Keratinocyte (primary cell): ENCODE measurements at regions not wholly inside any gene's neighbourhood (a gene's known extent, or its start where the extent isn't known, plus 50 kb on each side); places are given as distances from the start of the nearest gene placed in this dataset.

ENCODE experiments used
- DNase-seq: peaks from one replicate; pipeline ENCODE4 v3.0.0-alpha.2; 2011; ENCODE audit warnings: low read depth, missing footprints, low spot score
- FAIRE-seq: peaks from 2 replicates; lab custom pipeline; 2011; peaks lifted over from hg19 to GRCh38; lab: Jason Lieb, UNC
- H2AFZ ChIP-seq: 2 replicates; pipeline ENCODE4 v1.6.0; 2012; ENCODE audit warnings: low read length, control low read depth, inconsistent platforms; ENCODE audit not compliant: control insufficient read depth
- H3K27ac ChIP-seq: 2 replicates; pipeline ENCODE4 v1.5.1; 2011; ENCODE audit warnings: low read length; ENCODE audit not compliant: control insufficient read depth, insufficient read depth
- H3K27me3 ChIP-seq: 3 replicates; pipeline ENCODE4 v1.6.0; 2011; ENCODE audit warnings: low read length; ENCODE audit not compliant: control insufficient read depth, insufficient read depth; ENCODE audit errors: extremely low read depth
- H3K36me3 ChIP-seq, 2 experiments: 2 replicates in 1 of 2; 3 replicates in 1 of 2; pipeline ENCODE4 v1.5.1; 2011; ENCODE audit warnings: low read length in 2 of 2, mild to moderate bottlenecking in 1 of 2; ENCODE audit not compliant: control insufficient read depth in 2 of 2, insufficient read depth in 2 of 2; ENCODE audit errors: extremely low read depth in 1 of 2
- H3K4me1 ChIP-seq: 3 replicates; pipeline ENCODE4 v1.5.1; 2011; ENCODE audit warnings: low read length; ENCODE audit not compliant: control insufficient read depth, insufficient read depth; ENCODE audit errors: extremely low read depth
- H3K4me2 ChIP-seq: 3 replicates; pipeline ENCODE4 v1.6.0; 2011; ENCODE audit warnings: low read depth, low read length; ENCODE audit not compliant: control insufficient read depth, insufficient read depth; ENCODE audit errors: extremely low read depth
- H3K4me3 ChIP-seq, 3 experiments: fragments of 200-600 bp in 1 of 3; sonication (generic) in 1 of 3; 2 replicates in 2 of 3; 3 replicates in 1 of 3; pipeline ENCODE4 v1.5.1; 2011 to 2016; ENCODE audit warnings: low read length in 3 of 3, mild to moderate bottlenecking in 3 of 3, control low read depth in 2 of 3, inconsistent platforms in 1 of 3, low read depth in 1 of 3, mixed read lengths in 1 of 3, mixed run types in 1 of 3, moderate library complexity in 1 of 3; ENCODE audit not compliant: control insufficient read depth in 2 of 3, insufficient read depth in 2 of 3; ENCODE audit errors: extremely low read depth in 1 of 3
- H3K79me2 ChIP-seq: 2 replicates; pipeline ENCODE4 v1.6.0; 2012; ENCODE audit warnings: low read length; ENCODE audit not compliant: control insufficient read depth, insufficient read depth
- H3K9ac ChIP-seq: 3 replicates; pipeline ENCODE4 v1.6.0; 2011; ENCODE audit warnings: low read length; ENCODE audit not compliant: control insufficient read depth, insufficient read depth; ENCODE audit errors: extremely low read depth
- H3K9me1 ChIP-seq: 3 replicates; pipeline ENCODE4 v1.6.0; 2011; ENCODE audit warnings: low read length; ENCODE audit not compliant: control insufficient read depth, insufficient read depth; ENCODE audit errors: extremely low read depth
- H3K9me3 ChIP-seq: 2 replicates; pipeline ENCODE4 v1.5.1; 2012; ENCODE audit warnings: low read depth, low read length; ENCODE audit not compliant: control insufficient read depth
- H4K20me1 ChIP-seq: 3 replicates; pipeline ENCODE4 v1.6.0; 2011; ENCODE audit warnings: low read length; ENCODE audit not compliant: control insufficient read depth, insufficient read depth; ENCODE audit errors: extremely low read depth
- EZH2 ChIP-seq: IDR thresholded peaks from one replicate; pipeline ENCODE4 v1.6.1; 2012; ENCODE audit warnings: inconsistent platforms, mild to moderate bottlenecking, low read length, moderate library complexity
- dilution Hi-C: fragments of 300-500 bp; cut with MboI; formaldehyde crosslinking; loops from one replicate; pipeline ENCODE4 v1.7.0; 2020; ENCODE audit warnings: low sequenced_read_pairs; ENCODE audit not compliant: extremely low pct_ligation_motif_present
- TF ChIP-seq, protein P1 (sequence below), 3 experiments: IDR thresholded peaks in 1 of 3; conservative IDR thresholded peaks in 1 of 3; optimal IDR thresholded peaks in 1 of 3; 2 replicates in 2 of 3; 3 replicates in 1 of 3; pipeline versions ENCODE3 to v1.5.1; 2011; ENCODE audit warnings: low read length in 3 of 3, mild to moderate bottlenecking in 3 of 3, moderate library complexity in 2 of 3, control low read depth in 1 of 3, inconsistent platforms in 1 of 3; ENCODE audit not compliant: insufficient read depth in 2 of 3; ENCODE audit errors: extremely low read depth in 1 of 3

GRCh38 chr7:51702673-51703072, 386.1 kb upstream of the COBL start:
- Histone ChIP-seq H3K4me2 (no peak overlapping the region), H2AFZ (no peak overlapping the region), H3K27ac (no peak overlapping the region), H3K9me1 (no peaks in the 10 kb centered on the region), H3K79me2 (no peaks in the 10 kb centered on the region), H3K9ac (no peak overlapping the region), H4K20me1 (no peaks in the 10 kb centered on the region), H3K9me3 (no peaks in the 10 kb centered on the region), H3K36me3 (no peaks in the 10 kb centered on the region), H3K4me3 (no peak overlapping the region), H3K4me1 (no peaks in the 10 kb centered on the region), H3K27me3 (no peaks in the 10 kb centered on the region)
- FAIRE-seq (no peak), DNase-seq (no peak)
- TF ChIP-seq, protein P1, sequence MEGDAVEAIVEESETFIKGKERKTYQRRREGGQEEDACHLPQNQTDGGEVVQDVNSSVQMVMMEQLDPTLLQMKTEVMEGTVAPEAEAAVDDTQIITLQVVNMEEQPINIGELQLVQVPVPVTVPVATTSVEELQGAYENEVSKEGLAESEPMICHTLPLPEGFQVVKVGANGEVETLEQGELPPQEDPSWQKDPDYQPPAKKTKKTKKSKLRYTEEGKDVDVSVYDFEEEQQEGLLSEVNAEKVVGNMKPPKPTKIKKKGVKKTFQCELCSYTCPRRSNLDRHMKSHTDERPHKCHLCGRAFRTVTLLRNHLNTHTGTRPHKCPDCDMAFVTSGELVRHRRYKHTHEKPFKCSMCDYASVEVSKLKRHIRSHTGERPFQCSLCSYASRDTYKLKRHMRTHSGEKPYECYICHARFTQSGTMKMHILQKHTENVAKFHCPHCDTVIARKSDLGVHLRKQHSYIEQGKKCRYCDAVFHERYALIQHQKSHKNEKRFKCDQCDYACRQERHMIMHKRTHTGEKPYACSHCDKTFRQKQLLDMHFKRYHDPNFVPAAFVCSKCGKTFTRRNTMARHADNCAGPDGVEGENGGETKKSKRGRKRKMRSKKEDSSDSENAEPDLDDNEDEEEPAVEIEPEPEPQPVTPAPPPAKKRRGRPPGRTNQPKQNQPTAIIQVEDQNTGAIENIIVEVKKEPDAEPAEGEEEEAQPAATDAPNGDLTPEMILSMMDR (optimal IDR thresholded peaks at IDR 0.05 in 1 of 3, IDR thresholded peaks at IDR 0.05 in 1 of 3, conservative IDR thresholded peaks at IDR 0.05 in 1 of 3; ENCODE audit: extremely low read depth in 1 of 3, insufficient read depth in 2 of 3, low read length in 3 of 3) = no peak
- no peak for TF ChIP-seq EZH2
- dilution Hi-C loops = no loop called here

- Histone ChIP-seq H4K20me1 (no peaks in the 10 kb centered on the region), H3K36me3 (no peaks in the 10 kb centered on the region)
- TF ChIP-seq EZH2 = no peak
- TF ChIP-seq, protein P1 (optimal IDR thresholded peaks at IDR 0.05 in 1 of 3, IDR thresholded peaks at IDR 0.05 in 1 of 3, conservative IDR thresholded peaks at IDR 0.05 in 1 of 3; ENCODE audit: extremely low read depth in 1 of 3, insufficient read depth in 2 of 3, low read length in 3 of 3) = no peak
These were observed 385.3 kb upstream of the COBL start for GRCh38 chr7:51701935-51702334.

More at GRCh38 chr7:51701935-51702334, 385.3 kb upstream of the COBL start:
- H3K4me1 ChIP-seq = no peaks in the 10 kb centered on the region
- no peak overlapping the region for H3K4me2 ChIP-seq
- H2AFZ ChIP-seq = no peak overlapping the region
- no peak overlapping the region for H3K9ac ChIP-seq
- H3K9me3 ChIP-seq = no peaks in the 10 kb centered on the region
- FAIRE-seq = no peak
- DNase-seq = no peak
- H3K27me3 ChIP-seq = no peaks in the 10 kb centered on the region
- H3K4me3 ChIP-seq = no peak overlapping the region
- no peaks in the 10 kb centered on the region for H3K9me1 ChIP-seq
- dilution Hi-C loops = no loop called here
- H3K27ac ChIP-seq = no peak overlapping the region
- no peaks in the 10 kb centered on the region for H3K79me2 ChIP-seq
